Anterior cingulate cortex (tissue), 58 donors: ENCODE measurements at regions not wholly inside any gene's neighbourhood (a gene's known extent, or its start where the extent isn't known, plus 50 kb on each side); places are given as distances from the start of the nearest gene placed in this dataset.

Source experiments
- DNase-seq, 58 donors: peaks; one replicate each; lab custom pipeline; 2025; lab: John Stamatoyannopoulos, UW

- no peak for DNase-seq
Observed at GRCh38 chr12:98369581-98369980, 145.8 kb upstream of the TMPO start.

DNA sequence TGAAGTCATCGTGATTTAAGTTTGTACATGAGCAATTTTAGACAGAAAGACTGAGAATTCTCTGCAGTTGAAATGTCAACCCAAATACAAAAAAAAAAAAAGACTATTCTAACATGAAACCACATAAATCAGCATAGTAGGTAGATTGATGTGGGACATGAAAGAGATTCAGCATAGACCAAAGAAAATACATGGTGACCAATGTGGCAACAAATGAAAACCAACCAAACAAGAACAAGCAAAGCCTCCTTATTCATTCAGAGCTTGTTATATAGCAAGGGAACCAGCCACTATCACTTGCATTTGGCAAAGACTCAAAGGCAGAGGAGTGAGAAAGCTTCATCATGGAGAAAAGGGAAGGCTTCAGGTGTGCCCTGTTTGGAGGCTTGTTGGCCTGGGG, 144.4 kb upstream of the TMPO start:
- no peak for DNase-seq

GRCh38 chr12:98371419-98371818, 144.0 kb upstream of the TMPO start:
- no peak for DNase-seq

DNA sequence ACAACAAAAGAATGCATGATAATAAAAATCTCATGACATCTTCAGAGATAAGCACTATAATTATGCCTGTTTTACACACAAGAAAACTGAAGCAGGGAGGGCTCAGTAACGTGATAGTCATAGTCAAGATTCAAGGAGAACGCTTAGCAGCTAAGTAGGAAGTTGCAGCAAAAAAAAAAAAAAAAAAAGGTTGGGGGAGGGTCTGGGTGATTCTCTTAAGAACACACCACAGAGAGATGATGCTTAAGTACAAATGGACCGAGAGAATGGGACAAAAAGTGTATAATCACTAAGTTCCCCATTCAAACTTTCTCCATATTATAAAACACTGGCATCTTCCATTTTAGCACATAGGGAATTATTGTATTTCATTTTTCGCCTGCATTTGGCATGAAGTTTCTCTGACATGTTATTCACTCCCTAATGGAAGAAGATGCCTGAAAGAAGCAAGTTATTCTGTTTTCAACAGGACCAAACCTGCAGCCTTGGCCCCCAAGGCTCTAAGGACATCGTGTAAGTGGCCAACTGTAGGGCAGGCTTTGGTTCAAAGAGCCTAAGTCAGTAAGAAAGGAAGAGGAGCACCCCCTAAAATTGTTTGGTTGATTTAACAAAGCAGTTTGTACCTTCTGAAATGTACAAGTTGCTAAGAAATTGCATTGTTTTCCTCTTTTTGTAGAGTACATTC, 142.9 kb upstream of the TMPO start:
- DNase-seq = no peak

- peak in 2 of 58 donors; percentile 12 to 45 for DNase-seq
Observed at GRCh38 chr12:98373025-98373554, 142.3 kb upstream of the TMPO start.

DNA sequence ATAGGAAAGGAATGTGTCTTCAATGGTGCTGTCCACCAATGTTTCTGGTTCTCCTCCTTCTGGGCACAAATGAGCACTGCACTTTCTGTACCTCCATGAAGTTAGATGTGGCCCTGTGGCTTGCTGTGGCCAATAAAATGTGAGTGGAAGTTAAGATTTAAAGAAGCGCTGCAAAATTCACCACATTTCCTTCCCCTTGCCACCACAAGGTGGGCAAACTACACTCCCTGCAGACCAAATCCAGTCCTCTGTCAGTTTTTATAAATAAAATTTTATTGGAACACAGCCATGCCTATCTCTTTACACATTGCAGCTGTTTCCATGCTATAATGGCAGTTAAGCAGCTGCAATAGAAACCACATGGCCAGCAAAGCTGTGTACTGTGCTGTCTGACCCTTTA, 141.4 kb upstream of the TMPO start:
- DNase-seq = no peak

DNA sequence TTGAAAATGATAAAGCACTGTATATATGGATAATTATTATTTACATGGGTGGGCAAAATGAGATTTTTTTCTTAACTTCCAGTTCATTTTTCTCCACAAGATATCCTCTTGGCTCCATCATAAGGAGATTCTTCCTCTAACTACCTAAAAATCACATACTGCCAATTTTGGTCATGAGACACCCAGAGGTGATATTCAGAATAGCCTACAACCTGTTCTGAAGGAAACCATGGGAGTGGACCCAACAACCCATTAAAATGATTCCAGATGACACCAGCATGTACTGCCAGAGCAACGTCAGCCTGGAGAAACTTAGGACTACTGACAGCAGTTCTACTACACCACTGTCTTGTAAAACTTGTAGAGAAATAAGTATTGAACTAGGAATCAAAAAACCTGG, 136.3 kb upstream of the TMPO start:
- DNase-seq = no peak

GRCh38 chr12:98385641-98386040, 129.7 kb upstream of the TMPO start:
- no peak for DNase-seq

DNA sequence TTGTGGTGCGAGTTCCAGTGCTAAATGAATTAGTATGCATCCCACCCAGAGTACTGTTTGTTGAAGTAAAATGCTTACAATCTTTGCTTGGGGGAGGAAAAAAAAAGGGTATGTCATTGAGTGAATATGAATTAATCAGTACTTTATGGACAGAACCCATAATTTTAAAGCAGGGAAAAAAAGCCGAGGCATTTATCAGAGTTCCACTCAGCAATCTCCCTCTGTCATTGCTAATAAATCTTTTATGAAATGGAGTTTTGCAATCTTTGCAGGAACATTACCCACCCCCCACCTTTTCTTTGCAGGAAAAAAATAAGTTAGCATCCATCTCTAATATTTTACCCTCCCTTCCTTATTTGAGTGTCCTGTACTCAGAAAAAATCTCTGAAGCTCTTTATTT, 127.9 kb upstream of the TMPO start:
- no peak for DNase-seq

DNA sequence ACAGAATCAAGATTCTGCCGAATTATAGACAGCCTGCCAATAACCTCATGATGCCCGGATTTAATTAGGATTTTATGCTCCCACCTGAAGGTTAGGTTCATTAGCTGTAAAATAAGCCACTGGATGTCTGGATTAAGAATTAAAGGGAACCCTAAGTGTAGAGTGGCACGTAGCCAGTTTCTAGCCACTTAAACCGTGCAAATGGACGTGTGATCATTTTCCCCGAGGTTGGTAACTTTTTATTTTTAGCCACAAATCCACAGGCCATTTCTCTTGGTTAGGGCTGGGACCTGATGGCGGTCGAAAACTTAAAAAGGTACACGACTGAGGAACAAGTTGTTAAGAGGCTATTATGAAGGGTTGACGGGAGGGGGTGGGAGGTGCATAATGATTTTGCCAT, 127.3 kb upstream of the TMPO start:
- no peak for DNase-seq

DNA sequence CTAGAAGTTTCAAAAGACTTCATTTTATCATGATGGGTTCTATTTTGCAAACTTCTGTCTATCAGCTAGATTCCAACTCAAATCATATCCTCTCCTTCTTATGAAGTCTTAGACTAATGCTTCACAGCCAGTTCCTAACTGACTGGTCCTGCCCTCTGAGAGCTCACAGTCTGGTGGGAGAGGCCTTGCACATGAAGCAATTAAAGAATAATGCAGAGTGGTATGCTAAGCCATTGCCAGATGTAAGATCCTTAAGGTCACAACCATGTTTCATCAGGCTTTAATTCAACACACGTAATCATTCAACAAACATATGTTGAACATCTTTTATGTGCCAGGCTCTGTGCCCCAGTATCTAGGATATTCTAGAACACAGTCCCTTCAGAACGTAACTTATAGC, 125.8 kb upstream of the TMPO start:
- DNase-seq = no peak

DNA sequence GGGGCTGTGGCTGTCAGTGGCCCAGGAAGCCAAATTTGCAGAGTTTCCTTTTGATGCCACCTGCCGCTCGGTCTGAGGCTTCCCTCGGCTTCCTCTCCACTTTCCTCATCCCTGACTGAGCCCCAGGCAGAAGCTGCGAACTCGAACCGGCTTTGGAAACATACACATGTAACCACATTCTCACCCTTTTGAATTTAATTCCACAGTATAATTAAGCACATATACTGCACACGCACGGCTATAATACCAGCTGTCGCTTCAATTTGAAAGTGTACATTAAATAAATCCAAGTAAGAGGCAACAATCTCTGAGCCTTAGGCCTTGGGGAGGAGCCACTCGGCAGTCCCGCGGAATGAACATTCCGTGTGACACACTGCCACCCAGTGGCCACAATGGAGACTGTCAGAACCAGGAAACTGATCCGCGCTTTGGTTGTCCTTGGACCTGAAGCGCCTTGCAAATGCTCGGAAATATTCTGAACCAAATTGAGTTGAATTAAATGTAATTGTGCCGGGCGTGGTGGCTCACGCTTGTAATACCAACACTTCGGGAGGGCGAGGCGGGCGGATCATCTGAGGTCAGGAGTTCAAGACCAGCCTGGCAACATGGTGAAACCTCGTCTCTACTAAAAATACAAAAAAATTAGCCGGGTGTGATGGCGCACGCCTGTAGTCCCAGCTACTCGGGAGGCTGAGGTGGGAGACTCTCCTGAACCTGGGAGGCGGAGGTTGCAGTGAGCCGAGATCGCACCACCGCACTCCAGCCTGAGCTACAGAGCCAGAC, 117.9 kb upstream of the TMPO start:
- DNase-seq = peak in 57 of 58 donors; percentile 31 to 87 (median 64)

- DNase-seq = peak in 5 of 58 donors; percentile 4 to 36 (median 7)
Observed at GRCh38 chr12:98399532-98399931, 115.9 kb upstream of the TMPO start.

DNA sequence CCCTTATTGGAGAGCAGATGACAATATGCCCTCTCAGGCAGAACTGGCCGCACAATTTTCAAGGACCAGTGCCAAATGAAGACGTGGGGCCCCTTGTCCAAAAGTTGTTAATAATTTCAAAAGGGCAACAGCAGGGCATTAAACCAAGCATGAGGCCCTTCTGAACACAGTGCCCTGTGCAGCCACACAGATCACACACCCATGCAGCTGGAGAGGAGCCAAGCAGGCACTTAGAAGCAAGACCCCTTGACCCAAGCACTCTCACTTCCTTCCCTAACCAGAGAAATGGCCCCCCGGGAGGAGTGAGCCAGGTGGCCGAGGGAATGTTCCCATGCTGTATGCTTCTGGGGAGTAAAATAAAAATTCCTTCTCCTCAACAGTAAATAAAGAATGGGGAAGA, 114.0 kb upstream of the TMPO start:
- no peak for DNase-seq

- DNase-seq = no peak
Observed at GRCh38 chr12:98402091-98402490, 113.3 kb upstream of the TMPO start.

- no peak for DNase-seq
Observed at GRCh38 chr12:98402671-98403070, 112.7 kb upstream of the TMPO start.

GRCh38 chr12:98403385-98403784, 112.0 kb upstream of the TMPO start:
- no peak for DNase-seq

DNA sequence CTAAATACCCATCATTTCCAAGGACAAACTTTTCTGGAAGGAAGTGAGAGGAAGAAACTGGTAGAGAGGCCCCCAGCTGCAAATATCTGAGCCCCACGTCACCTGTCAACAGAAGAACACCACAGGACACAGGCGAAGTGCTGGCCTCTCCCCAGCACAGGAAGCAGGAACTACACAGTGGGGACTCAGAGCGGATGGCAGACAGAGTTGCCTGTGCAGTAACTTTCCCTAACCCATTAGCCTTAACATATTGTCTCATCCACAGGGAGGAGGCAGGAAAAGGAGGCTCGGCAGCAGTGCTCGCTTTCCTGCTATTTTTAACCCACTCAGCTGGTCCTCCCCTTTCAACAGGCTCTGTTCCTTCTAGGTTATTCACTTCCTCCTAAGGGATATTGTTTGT, 111.5 kb upstream of the TMPO start:
- DNase-seq = no peak

DNA sequence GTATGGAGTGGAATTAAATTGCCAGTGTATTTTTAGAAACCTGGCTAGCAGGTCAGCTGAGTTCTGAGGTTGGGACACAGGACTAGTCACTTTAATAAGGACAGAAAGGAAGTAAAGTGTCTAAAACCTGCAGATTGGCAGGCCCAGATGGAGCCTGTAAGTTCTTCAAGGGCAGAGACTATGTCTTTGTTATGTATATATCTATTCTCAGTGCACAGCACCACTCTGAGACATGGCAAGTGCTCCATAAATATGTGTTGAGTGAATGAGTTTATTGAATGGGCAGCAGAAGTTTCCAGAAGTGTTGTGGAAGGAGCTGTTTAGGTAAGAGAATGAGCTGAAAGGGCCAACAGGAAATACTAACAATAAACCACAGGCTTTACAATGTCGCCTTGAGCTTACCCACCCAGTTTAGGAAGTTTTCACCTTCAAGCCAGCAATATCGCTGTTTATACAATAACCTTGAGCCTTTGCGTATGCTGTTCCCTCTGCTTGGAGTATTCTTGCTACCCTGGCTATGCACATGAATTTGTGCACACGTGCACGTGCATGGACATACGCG, 109.5 kb upstream of the TMPO start:
- DNase-seq = no peak

GRCh38 chr12:98406378-98406777, 109.0 kb upstream of the TMPO start:
- no peak for DNase-seq

- no peak for DNase-seq
Observed at GRCh38 chr12:98408681-98409080, 106.7 kb upstream of the TMPO start.

- no peak for DNase-seq
Observed at GRCh38 chr12:98409548-98409947, 105.8 kb upstream of the TMPO start.
